Mesothelial cell of epicardium (in vitro differentiated cells): ENCODE measurements at regions not wholly inside any gene's neighbourhood (a gene's known extent, or its start where the extent isn't known, plus 50 kb on each side); places are given as distances from the start of the nearest gene placed in this dataset.
"Not testable (repeated sequence)": the region's sequence is repeated elsewhere in the genome, so short reads cannot be mapped to it uniquely, and the experiment has no call there.

Experiments used
- DNase-seq, 2 experiments: peaks; one replicate each; pipeline ENCODE4 v3.0.0; 2021; ENCODE audit warnings: low spot score in 2 of 2; ENCODE audit not compliant: unreplicated experiment in 2 of 2
- H3K27ac Mint-ChIP-seq: 2 replicates; pipeline ENCODE4 v1.8.0; 2021; ENCODE audit warnings: mixed read lengths
- H3K27me3 Mint-ChIP-seq: 2 replicates; pipeline ENCODE4 v1.8.0; 2021; ENCODE audit warnings: low read depth, mixed read lengths
- H3K36me3 Mint-ChIP-seq: 2 replicates; pipeline ENCODE4 v1.8.0; 2021; ENCODE audit warnings: mixed read lengths
- H3K4me1 Mint-ChIP-seq: 2 replicates; pipeline ENCODE4 v1.8.0; 2021; ENCODE audit warnings: mixed read lengths
- H3K4me3 Mint-ChIP-seq: 2 replicates; pipeline ENCODE4 v1.8.0; 2021; ENCODE audit warnings: mild to moderate bottlenecking, moderate library complexity, mixed read lengths
- H3K9me3 Mint-ChIP-seq: 2 replicates; pipeline ENCODE4 v1.8.0; 2021; ENCODE audit warnings: mixed read lengths
- CTCF ChIP-seq: fragments of 200-600 bp; sonication (generic); IDR thresholded peaks from one replicate; pipeline ENCODE4 v1.5.0; 2021; ENCODE audit warnings: antibody characterized with exemption; ENCODE audit not compliant: unreplicated experiment

- H3K4me1 Mint-ChIP-seq = no peaks in the 10 kb centered on the region
- no peak for DNase-seq
- H3K9me3 Mint-ChIP-seq = peaks cover 62% of the 10 kb centered on the region
- no peaks in the 10 kb centered on the region for H3K27me3 Mint-ChIP-seq
- H3K27ac Mint-ChIP-seq = no peak overlapping the region
- TF ChIP-seq CTCF = no peak
- H3K36me3 Mint-ChIP-seq = peaks cover 21% of the 10 kb centered on the region
- H3K4me3 Mint-ChIP-seq = no peak overlapping the region
Measured at GRCh38 chr5:60076746-60077145, 183.2 kb upstream of the PDE4D start.

DNA sequence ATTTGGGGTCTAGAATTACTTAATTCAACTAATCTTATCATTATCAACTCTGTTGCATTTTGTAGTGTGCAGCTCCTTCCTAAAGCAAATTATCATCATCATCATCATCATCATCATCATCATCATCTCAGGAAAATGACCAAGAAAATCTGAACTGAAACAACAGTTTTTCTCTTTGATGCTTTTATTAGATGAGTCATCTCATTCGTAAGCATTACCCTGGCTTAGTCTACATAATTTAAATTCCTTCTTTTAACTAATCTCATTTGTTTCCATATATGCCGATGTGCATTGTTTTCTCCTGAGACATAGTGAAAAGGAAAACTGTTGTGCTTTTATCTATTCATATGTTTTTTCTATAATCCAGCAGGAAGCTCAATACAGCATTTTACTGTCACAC lies 173.0 kb upstream of the PDE4D start:
- no peak overlapping the region for H3K27ac Mint-ChIP-seq
- H3K27me3 Mint-ChIP-seq = no peaks in the 10 kb centered on the region
- H3K9me3 Mint-ChIP-seq = peaks cover 34% of the 10 kb centered on the region
- no peak for TF ChIP-seq CTCF
- peaks cover 12% of the 10 kb centered on the region for H3K36me3 Mint-ChIP-seq
- no peak for DNase-seq
- H3K4me3 Mint-ChIP-seq = no peak overlapping the region
- peaks cover 8% of the 10 kb centered on the region for H3K4me1 Mint-ChIP-seq

DNA sequence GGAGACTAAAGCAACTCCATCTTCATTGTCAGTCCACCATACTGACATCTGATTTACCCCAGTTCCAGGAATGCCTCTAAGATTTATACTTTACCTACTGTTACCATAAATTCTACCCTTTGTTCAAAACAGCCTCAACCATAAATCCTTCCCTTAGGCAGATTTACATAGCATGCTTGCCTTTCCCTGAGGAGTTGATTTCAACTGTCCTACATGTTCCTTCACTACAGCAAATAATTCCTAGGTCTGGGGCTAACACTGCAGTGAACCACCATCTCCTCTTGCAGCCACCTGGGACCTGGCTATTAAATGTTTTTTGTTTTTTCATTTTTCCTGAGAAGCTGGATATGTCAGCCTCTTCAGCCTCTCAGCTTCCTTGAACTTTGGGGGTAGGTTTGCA lies 166.9 kb upstream of the PDE4D start:
- Mint-ChIP-seq H3K36me3 (peaks cover 8% of the 10 kb centered on the region), H3K27me3 (no peaks in the 10 kb centered on the region), H3K9me3 (peaks cover 10% of the 10 kb centered on the region), H3K4me1 (peaks cover 42% of the 10 kb centered on the region), H3K4me3 (no peak overlapping the region), H3K27ac (peak overlapping the region; percentile 55)
- no peak for DNase-seq
- TF ChIP-seq CTCF = no peak

DNA sequence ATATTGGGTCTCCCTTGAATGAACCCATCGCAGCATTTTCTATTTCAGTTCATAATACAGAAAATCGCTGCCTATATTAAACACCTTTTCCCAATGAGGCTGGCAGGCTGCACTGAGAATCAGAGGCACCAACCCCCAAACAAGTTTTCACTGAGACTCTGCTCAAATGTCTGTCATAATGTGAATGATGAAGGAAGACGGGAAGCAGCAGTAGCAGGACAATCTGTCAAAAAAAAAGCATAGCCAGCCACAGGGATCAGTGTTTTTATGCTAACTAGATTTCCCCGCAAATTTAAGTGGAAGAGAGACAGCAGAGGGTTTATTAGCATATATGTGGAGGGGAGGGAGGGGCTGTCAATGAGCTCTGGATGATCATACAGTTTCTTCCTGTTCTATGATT lies 162.7 kb upstream of the PDE4D start:
- Mint-ChIP-seq H3K4me1 (peaks cover 40% of the 10 kb centered on the region), H3K27ac (peak overlapping the region; percentile 54), H3K36me3 (peaks cover 23% of the 10 kb centered on the region), H3K4me3 (no peak overlapping the region), H3K27me3 (no peaks in the 10 kb centered on the region), H3K9me3 (peaks cover 27% of the 10 kb centered on the region)
- no peak for DNase-seq
- TF ChIP-seq CTCF = no peak

DNA sequence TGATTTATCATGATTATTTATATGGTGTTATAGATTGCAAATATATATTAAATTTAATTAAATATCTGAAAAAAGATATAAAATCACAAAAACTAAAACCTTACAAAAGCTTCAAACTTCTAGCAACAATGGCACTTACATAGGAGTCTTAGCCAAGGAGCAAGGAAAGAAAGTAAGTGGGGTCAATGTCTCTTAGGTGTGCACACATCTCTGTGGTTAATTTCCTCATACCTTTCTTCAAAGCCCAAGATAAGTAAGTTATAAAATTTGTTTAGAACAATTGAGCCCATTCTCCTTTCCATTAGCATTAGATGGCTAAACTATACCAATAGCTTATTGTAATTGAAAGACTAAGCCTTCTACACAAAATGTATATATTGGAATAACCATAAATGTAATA lies 161.6 kb upstream of the PDE4D start:
- no peak for TF ChIP-seq CTCF
- no peak for DNase-seq
- Mint-ChIP-seq H3K36me3 (peaks cover 32% of the 10 kb centered on the region), H3K9me3 (peaks cover 37% of the 10 kb centered on the region), H3K27ac (no peak overlapping the region), H3K4me1 (peaks cover 32% of the 10 kb centered on the region), H3K27me3 (no peaks in the 10 kb centered on the region), H3K4me3 (no peak overlapping the region)

DNA sequence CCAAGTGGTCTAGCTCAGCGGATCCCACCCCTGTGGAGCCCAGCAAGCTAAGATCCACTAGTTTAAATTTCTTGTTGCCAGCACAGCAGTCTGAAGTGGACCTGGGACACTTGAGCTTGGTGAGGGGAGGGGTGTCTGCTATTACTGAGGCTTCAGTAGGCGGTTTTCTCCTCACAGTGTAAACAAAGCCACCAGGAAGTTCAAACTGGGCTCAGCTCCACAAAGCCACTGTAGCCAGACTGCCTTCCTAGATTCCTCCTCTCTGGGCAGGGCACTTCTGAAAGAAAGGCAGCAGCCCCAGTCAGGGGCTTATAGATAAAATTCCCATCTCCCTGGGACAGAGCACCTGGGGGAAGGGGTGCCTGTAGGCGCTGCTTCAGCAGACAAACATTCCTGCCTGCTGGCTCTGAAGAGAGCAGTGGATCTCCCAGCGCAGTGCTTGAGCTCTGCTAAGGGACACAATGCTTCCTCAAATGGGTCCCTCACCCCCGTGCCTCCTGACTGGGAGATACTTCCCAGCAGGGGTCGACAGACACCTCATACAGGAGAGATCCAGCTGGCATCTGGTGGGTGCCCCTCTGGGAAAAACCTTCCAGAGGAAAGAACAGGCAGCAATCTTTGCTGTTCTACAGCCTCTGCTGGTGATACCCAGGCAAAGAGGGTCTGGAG lies 148.6 kb upstream of the PDE4D start:
- not testable (repeated sequence) for H3K4me3 Mint-ChIP-seq, H3K27ac Mint-ChIP-seq, H3K9me3 Mint-ChIP-seq, H3K27me3 Mint-ChIP-seq, H3K36me3 Mint-ChIP-seq, H3K4me1 Mint-ChIP-seq, DNase-seq

- DNase-seq, H3K27ac Mint-ChIP-seq: not testable (repeated sequence)
Measured at GRCh38 chr5:60041508-60041907, 148.0 kb upstream of the PDE4D start.

More at GRCh38 chr5:60041508-60041907, 148.0 kb upstream of the PDE4D start:
- not testable (repeated sequence) for H3K36me3 Mint-ChIP-seq, H3K9me3 Mint-ChIP-seq, H3K4me1 Mint-ChIP-seq, H3K27me3 Mint-ChIP-seq, H3K4me3 Mint-ChIP-seq
